ENCODE measurements at regions not wholly inside any gene's neighbourhood (a gene's known extent, or its start where the extent isn't known, plus 50 kb on each side); places are given as distances from the start of the nearest gene placed in this dataset.

GRCh38 chr15:95522533-95522932 lies 808.0 kb upstream of the NR2F2 start:
- no peak for TF ChIP-seq CTCF (IDR thresholded peaks at IDR 0.05)
- Mint-ChIP-seq H3K4me3 (no peak overlapping the region), H3K36me3 (ENCODE audit: low read depth) (no peaks in the 10 kb centered on the region), H3K27ac (no peak overlapping the region), H3K27me3 (peaks cover 6% of the 10 kb centered on the region), H3K4me1 (ENCODE audit: low read depth) (no peaks in the 10 kb centered on the region), H3K9me3 (peaks cover 6% of the 10 kb centered on the region)
- ATAC-seq (no peak), DNase-seq (no peak)
- POLR2A ChIA-PET = no interaction called here
- intact Hi-C loops (cut with micrococcal nuclease) = no loop called here
- CTCF ChIA-PET = no interaction called here

GRCh38 chr15:95528920-95529319 lies 801.6 kb upstream of the NR2F2 start:
- intact Hi-C loops (cut with micrococcal nuclease) = no loop called here
- ChIA-PET CTCF (no interaction called here), POLR2A (no interaction called here)
- Mint-ChIP-seq H3K27me3 (peaks cover 4% of the 10 kb centered on the region), H3K9me3 (peaks cover 10% of the 10 kb centered on the region), H3K36me3 (ENCODE audit: low read depth) (no peaks in the 10 kb centered on the region), H3K4me1 (ENCODE audit: low read depth) (no peaks in the 10 kb centered on the region), H3K4me3 (no peak overlapping the region), H3K27ac (no peak overlapping the region)
- no peak for ATAC-seq
- no peak for DNase-seq
- TF ChIP-seq CTCF (IDR thresholded peaks at IDR 0.05) = no peak

- no peak for DNase-seq
- ChIA-PET CTCF (no interaction called here), POLR2A (interaction anchor here (0.6 kb wide), 1 partner anchor 217 kb away, joined by 3 read pairs; no protein-coding TSS in a partner anchor)
- peaks cover 5% of the 10 kb centered on the region for H3K27me3 Mint-ChIP-seq
- H3K9me3 Mint-ChIP-seq = no peaks in the 10 kb centered on the region
- no peaks in the 10 kb centered on the region for H3K4me1 Mint-ChIP-seq (ENCODE audit: low read depth)
- no peak for ATAC-seq
- H3K4me3 Mint-ChIP-seq = no peak overlapping the region
- no peak overlapping the region for H3K27ac Mint-ChIP-seq
- intact Hi-C loops (cut with micrococcal nuclease) = no loop called here
- TF ChIP-seq CTCF (IDR thresholded peaks at IDR 0.05) = no peak
- H3K36me3 Mint-ChIP-seq (ENCODE audit: low read depth) = no peaks in the 10 kb centered on the region
Measured at GRCh38 chr15:95536638-95537037, 793.9 kb upstream of the NR2F2 start.

GRCh38 chr15:95538693-95539092 lies 791.8 kb upstream of the NR2F2 start:
- no peaks in the 10 kb centered on the region for H3K9me3 Mint-ChIP-seq
- POLR2A ChIA-PET = interaction anchor here (0.6 kb wide), 1 partner anchor 16 kb away, joined by 3 read pairs; no protein-coding TSS in a partner anchor
- no peak for TF ChIP-seq CTCF (IDR thresholded peaks at IDR 0.05)
- intact Hi-C loops (cut with micrococcal nuclease) = no loop called here
- H3K27ac Mint-ChIP-seq = no peak overlapping the region
- DNase-seq (no peak), ATAC-seq (no peak)
- H3K4me3 Mint-ChIP-seq = no peak overlapping the region
- H3K27me3 Mint-ChIP-seq = peaks cover 5% of the 10 kb centered on the region
- H3K4me1 Mint-ChIP-seq (ENCODE audit: low read depth) = no peaks in the 10 kb centered on the region
- CTCF ChIA-PET = no interaction called here
- H3K36me3 Mint-ChIP-seq (ENCODE audit: low read depth) = no peaks in the 10 kb centered on the region

GRCh38 chr15:95541301-95541700 lies 789.2 kb upstream of the NR2F2 start:
- ATAC-seq = no peak
- ChIA-PET POLR2A (no interaction called here), CTCF (no interaction called here)
- H3K4me3 Mint-ChIP-seq = no peak overlapping the region
- no peak for DNase-seq
- no peak for TF ChIP-seq CTCF (IDR thresholded peaks at IDR 0.05)
- H3K27me3 Mint-ChIP-seq = peaks cover 5% of the 10 kb centered on the region
- no peaks in the 10 kb centered on the region for H3K36me3 Mint-ChIP-seq (ENCODE audit: low read depth)
- intact Hi-C loops (cut with micrococcal nuclease) = no loop called here
- no peaks in the 10 kb centered on the region for H3K9me3 Mint-ChIP-seq
- H3K4me1 Mint-ChIP-seq (ENCODE audit: low read depth) = no peaks in the 10 kb centered on the region
- no peak overlapping the region for H3K27ac Mint-ChIP-seq

Measured in activated CD8-positive, alpha-beta T cell treated with anti-CD3 and anti-CD28 coated beads for 36 hours (primary cell).